GM18520 (cell line): ENCODE measurements at regions not wholly inside any gene's neighbourhood (a gene's known extent, or its start where the extent isn't known, plus 50 kb on each side); places are given as distances from the start of the nearest gene placed in this dataset.
A peak's percentile ranks its signal among the peaks of the same experiment; 100 is the strongest.

Source experiments
- ATAC-seq: cut with Tn5 transposase; IDR thresholded peaks from one replicate; pipeline ENCODE4 v1.9.1; 2021; ENCODE audit not compliant: unreplicated experiment

GRCh38 chr6:98498866-98499265 lies 335.5 kb upstream of the POU3F2 start:
- no peak for ATAC-seq

DNA sequence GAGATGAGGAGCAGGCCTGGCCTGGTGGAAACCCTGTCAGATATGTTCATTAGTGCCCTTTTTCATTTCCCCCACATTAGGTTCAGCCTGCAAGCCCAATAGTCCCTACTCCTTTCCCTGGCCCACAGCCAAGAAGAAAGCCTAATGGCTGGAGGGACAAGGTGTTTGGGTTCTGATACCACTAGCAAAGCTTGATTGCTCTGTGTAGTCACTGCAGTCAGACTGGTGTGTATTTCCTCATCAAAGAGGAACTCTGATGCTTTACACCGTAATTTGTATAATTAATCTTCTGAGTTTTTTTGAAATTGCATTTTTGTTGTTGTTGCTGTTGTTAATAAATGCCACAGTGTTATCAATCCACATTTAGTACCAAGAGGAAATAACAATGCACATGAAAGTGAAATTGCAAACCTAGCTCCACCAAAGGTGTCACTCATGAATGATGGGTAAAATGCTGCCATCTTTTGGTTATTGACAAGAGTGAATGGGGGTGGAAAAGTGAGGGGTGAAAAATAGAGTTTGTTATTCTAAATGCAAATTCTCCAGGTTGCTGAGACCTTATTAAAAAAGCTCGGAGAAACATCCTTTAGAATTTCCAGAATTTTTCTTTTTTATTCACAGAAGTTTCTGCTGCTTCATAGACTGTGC lies 320.2 kb upstream of the POU3F2 start:
- ATAC-seq: peak; percentile 57

GRCh38 chr6:98514796-98515195 lies 319.6 kb upstream of the POU3F2 start:
- ATAC-seq: no peak

DNA sequence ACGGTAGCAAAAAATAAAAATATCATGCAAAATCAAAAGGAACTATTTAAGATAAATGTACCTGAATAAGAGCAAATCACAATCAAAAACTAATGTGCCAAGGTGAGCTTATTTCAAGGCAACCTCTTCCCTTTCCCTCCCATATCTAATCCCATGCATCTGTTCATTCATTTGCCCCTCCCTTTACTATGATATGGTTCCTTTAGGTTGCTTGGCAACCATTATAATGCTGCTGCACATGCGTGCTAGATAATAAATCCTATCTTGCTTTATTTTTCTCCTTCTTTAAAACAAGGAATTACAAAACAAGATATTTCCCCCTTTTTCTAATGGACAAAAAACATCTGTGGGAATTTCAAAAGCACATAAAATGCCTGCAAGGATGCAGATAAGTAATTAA lies 318.2 kb upstream of the POU3F2 start:
- ATAC-seq: no peak

DNA sequence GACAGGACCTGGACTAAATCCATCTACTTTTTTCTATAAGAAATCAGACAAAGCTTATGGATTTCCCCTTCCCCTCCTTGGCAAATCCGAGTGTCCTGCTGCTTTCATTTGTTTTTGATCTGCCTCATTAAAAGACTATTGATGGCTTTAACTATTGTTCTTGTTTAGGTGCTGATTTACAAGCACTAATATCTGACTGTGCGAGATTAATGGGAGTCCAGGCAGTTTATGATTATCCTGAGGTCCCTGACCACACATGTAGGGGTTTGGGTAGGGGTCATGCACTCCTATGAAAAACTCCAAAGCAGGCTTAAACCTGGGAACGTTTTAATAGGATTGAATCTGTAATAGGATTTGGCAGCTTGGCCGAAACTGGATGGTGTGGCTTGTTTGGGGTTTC lies 317.5 kb upstream of the POU3F2 start:
- ATAC-seq: no peak

GRCh38 chr6:98525860-98526259 lies 308.5 kb upstream of the POU3F2 start:
- ATAC-seq: no peak

DNA sequence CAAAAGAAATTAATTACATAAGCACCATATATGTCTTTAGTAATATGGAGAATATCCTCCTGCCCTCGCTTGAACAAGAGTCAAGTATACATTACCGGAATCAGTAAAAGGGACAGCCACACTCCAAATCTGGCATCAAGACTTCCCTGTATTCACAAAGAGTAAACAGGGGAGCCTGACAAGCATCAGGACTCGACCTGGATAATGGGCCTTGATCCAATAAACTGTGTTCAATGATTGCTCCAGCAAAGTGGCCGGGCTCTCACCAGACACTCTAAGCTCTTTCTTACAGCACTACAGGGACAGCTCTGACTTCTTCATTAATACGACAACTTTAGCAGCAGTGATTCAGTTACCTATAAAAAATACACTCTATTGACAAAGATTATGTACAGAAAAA lies 307.9 kb upstream of the POU3F2 start:
- no peak for ATAC-seq

DNA sequence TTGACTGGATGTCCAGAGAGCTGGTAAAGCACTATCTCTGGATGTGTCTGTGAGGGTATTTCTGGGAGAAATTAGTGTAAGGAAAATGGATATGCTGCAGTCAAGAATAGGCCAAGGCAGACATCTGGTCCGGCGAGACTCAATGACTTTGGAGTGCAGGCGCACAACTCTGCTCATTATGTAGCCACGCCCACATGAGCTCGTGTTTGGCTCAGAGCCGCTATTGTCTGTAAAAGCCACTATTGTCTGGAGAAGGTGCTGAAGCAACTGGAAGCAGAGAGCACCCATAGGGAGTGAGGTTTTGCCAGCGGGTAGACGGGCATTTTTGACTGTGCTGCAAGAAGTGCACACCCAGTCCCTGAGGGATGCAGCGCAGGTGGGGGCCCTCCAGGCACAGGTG lies 305.0 kb upstream of the POU3F2 start:
- no peak for ATAC-seq

GRCh38 chr6:98530732-98531131 lies 303.6 kb upstream of the POU3F2 start:
- ATAC-seq: no peak

- ATAC-seq: no peak
Observed at GRCh38 chr6:98532004-98532403, 302.4 kb upstream of the POU3F2 start.

DNA sequence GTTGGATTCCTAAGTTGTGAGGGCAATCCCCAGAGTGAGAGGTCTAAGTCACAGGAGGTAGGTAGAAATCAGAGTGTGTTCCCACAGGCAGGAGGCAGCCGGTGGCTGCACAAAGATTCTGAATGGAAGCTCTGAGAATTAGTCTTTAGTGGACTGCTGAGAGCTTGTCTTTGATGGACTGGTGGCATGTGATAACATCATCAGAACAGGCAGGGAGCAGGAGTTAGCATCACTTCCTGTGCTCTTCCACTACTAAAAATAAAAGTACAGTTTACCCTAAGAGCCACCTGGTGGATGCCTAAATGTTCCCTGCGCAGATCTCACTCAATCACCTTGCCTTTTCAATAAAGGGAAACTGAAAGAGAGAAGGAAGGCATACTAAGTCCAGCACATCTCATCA lies 294.6 kb upstream of the POU3F2 start:
- ATAC-seq: peak; percentile 42

DNA sequence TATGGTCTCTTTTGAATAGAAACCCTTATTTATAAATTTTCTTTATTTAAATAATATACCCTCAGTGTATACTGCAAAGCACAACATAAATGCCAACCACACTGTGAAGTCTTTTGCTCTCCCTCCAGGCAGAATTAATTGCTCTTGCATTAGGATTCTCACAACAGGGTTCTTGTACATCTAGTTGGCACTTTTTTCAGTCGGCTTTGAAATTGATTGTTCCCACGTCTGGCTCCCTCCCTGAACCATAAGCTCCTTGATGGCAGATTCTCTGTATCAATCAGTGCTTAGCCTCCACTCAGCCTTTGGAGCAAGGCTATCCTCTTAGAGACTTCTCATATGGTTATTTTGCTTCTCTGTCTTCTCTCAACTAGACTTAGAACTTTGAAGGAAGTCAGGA lies 288.0 kb upstream of the POU3F2 start:
- no peak for ATAC-seq

- no peak for ATAC-seq
Observed at GRCh38 chr6:98547151-98547550, 287.2 kb upstream of the POU3F2 start.

DNA sequence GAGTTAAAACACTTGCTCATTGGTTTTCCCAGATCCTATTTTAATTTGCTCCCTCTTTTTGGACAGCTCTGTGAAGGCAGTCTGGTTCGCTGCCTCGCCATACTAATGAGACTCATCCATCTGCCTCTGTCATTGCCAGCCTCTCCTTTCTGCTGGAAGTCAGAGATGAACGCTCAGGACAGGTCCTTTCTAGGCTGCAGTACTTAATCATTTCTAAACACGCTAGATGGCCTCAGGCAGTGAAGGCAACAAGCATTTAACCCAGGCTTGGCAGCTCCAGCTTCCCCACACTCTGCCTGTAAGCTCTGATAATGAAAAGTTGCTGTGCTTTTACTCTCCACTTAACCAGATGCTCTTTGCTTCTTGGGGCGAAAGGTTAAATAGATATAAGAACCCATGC lies 286.7 kb upstream of the POU3F2 start:
- ATAC-seq: no peak

DNA sequence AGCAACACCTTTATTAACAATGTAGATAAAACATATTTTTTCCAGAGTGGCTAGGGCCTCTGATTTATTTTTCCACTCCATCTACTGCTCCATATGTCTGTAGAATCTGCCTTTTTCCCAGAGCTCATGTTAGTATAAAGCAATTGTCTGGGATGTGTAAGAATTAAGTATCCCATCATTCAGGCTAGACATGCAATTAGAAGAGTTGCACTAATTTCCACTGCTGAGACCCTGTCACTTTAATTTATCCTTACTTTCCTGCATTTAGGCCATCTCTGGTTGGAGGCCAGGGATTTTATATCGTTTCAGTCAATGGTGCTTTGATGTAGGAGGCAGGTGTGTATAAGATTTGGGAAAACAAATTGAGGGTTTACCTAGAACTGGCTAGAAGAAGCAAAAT lies 286.1 kb upstream of the POU3F2 start:
- no peak for ATAC-seq

- no peak for ATAC-seq
Observed at GRCh38 chr6:98560418-98560817, 274.0 kb upstream of the POU3F2 start.

DNA sequence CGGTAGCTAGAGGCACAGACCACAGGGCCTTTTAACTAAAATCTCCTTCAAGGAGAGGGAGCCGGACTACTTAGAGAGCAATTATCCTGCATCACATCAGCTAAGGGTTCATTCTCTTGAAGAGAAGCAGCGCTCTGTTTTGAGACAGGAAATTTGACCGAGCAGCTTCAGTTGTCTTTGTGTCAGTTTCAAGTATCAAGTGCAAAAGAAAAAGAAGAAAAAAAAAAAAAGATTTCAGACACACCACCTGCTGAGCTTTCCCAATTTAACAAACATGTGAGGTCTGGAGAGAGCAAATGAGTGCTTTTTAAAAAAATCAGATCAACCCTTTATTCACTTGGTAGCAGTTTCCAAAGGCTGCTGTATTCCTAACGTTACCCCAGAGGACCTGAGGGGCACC lies 273.5 kb upstream of the POU3F2 start:
- ATAC-seq: no peak

DNA sequence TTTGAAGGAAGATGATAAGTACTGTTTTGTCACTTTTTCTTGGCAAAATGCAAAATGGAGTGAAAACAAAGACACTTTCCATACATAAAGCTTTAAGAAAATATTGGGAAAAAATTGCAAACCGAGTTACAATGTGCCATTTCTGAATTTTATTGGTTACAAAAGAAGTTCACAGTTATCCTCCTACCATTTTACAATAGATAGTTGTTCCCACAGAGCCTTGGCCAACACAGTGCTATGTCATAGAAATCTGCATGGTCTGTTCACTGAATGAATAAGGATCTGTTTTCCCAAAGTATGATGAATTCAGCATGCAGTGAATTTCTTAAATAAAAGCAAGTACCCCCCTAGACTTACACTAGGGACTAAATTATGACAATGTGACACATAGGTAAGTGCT lies 268.2 kb upstream of the POU3F2 start:
- ATAC-seq: no peak

GRCh38 chr6:98572579-98572978 lies 261.8 kb upstream of the POU3F2 start:
- ATAC-seq: no peak

DNA sequence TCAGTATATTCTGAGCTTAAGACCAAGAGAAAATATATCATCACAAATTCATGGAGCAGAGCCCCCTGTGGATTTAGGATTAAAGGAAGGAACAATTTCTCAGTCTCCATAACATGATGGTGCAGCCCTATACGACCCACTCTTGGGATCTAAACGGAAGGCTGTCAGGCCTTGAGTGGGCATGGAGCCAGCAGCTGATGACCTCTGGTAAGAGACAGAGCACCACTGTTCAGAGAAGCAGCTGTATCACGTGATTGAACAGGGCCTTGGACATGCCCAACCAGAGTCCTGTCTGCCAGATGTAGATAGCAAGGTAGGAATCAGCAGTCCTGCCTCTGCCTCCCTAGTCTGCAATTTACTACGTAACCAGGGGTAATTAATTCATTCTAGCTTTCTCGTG lies 259.4 kb upstream of the POU3F2 start:
- no peak for ATAC-seq

GRCh38 chr6:98576791-98577190 lies 257.6 kb upstream of the POU3F2 start:
- ATAC-seq: no peak

- ATAC-seq: no peak
Observed at GRCh38 chr6:98578016-98578415, 256.4 kb upstream of the POU3F2 start.

GRCh38 chr6:98579079-98579478 lies 255.3 kb upstream of the POU3F2 start:
- ATAC-seq: no peak

DNA sequence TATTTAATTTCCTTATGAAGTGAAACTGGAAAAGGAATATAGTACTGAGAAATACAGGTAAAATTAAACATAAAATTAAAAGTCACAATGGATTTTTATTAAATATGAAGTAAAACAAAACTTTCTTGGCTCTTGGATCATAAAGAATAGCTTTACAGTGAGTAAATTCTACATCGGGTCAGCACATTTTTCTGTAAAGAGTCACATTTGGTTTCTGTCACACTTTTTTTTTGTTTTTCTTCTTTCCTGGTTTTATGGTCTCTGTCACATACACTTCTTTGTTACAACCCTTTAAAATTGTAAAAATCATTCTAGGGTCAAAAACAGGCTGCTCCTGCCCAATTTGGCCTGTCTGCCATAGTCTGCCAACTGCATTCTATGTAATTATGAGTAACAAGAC lies 254.4 kb upstream of the POU3F2 start:
- ATAC-seq: no peak
